HepG2 (cell line): ENCODE measurements at regions not wholly inside any gene's neighbourhood (a gene's known extent, or its start where the extent isn't known, plus 50 kb on each side); places are given as distances from the start of the nearest gene placed in this dataset.
A peak's percentile ranks its signal among the peaks of the same experiment; 100 is the strongest.

Experiments used
- CAMTA2 ChIP-seq: sonication (generic); formaldehyde crosslinking; IDR thresholded peaks from 2 replicates; pipeline ENCODE4 v1.4.0; 2020; ENCODE audit warnings: mild to moderate bottlenecking, missing genetic modification reagents, borderline replicate concordance
- CENPBD1 ChIP-seq: sonication (generic); formaldehyde crosslinking; IDR thresholded peaks from 2 replicates; pipeline ENCODE4 v1.8.0; 2022; ENCODE audit warnings: missing genetic modification reagents, low read depth, mild to moderate bottlenecking, borderline replicate concordance
- GLMP ChIP-seq: sonication (generic); formaldehyde crosslinking; IDR thresholded peaks from 2 replicates; pipeline ENCODE4 v1.9.0; 2021; ENCODE audit warnings: missing genetic modification reagents, mild to moderate bottlenecking, borderline replicate concordance
- HOXA7 ChIP-seq: sonication (generic); formaldehyde crosslinking; IDR thresholded peaks from 2 replicates; pipeline ENCODE4 v1.8.1; 2022; ENCODE audit warnings: mild to moderate bottlenecking, missing genetic modification reagents, moderate library complexity
- KMT2A ChIP-seq: sonication (generic); formaldehyde crosslinking; IDR thresholded peaks from 2 replicates; pipeline ENCODE4 v1.4.0; 2020; ENCODE audit warnings: missing genetic modification reagents
- LRRFIP1 ChIP-seq: sonication (generic); formaldehyde crosslinking; conservative IDR thresholded peaks from 2 replicates; pipeline ENCODE4 v1.4.0; 2020; ENCODE audit warnings: missing genetic modification reagents
- MATR3 ChIP-seq: sonication (generic); formaldehyde crosslinking; IDR thresholded peaks from 2 replicates; pipeline ENCODE4 v1.4.0; 2020; ENCODE audit warnings: missing genetic modification reagents
- MBD4 ChIP-seq: IDR thresholded peaks from 2 replicates; pipeline ENCODE4 v1.6.1; 2012; ENCODE audit warnings: low read length, inconsistent platforms, borderline replicate concordance
- MZF1 ChIP-seq: sonication (generic); formaldehyde crosslinking; IDR thresholded peaks from 2 replicates; pipeline ENCODE4 v1.8.1; 2023; ENCODE audit warnings: mild to moderate bottlenecking, missing genetic modification reagents, borderline replicate concordance
- NCOR1 ChIP-seq: fragments of 200-600 bp; sonication (generic); IDR thresholded peaks from 2 replicates; pipeline ENCODE4 v1.7.0; 2017; ENCODE audit warnings: antibody characterized with exemption, low read length, borderline replicate concordance
- NFAT5 ChIP-seq: sonication (generic); formaldehyde crosslinking; IDR thresholded peaks from 2 replicates; pipeline ENCODE4 v1.4.0; 2020; ENCODE audit warnings: missing genetic modification reagents
- NONO ChIP-seq, 2 experiments: fragments of 450-650 bp in 1 of 2; sonication (generic) in 1 of 2; formaldehyde crosslinking in 1 of 2; IDR thresholded peaks in 1 of 2; conservative IDR thresholded peaks in 1 of 2; 2 replicates each; pipeline versions ENCODE4 v1.6.1 to v1.8.0; 2017 to 2022; ENCODE audit warnings: mild to moderate bottlenecking in 1 of 2, missing genetic modification reagents in 1 of 2, moderate library complexity in 1 of 2
- POLR2G ChIP-seq: fragments of 200-400 bp; formaldehyde crosslinking; IDR thresholded peaks from 2 replicates; pipeline ENCODE4 v1.6.1; 2018; ENCODE audit warnings: mild to moderate bottlenecking, low read depth, low read length, moderate library complexity
- SNAPC5 ChIP-seq: sonication (generic); formaldehyde crosslinking; IDR thresholded peaks from 2 replicates; pipeline ENCODE4 v1.8.1; 2023; ENCODE audit warnings: mild to moderate bottlenecking, missing genetic modification reagents, borderline replicate concordance
- SOX5 ChIP-seq: IDR thresholded peaks from 2 replicates; pipeline ENCODE4 v1.6.1; 2016; ENCODE audit warnings: borderline replicate concordance
- TBP ChIP-seq: sonication (generic); formaldehyde crosslinking; IDR thresholded peaks from 2 replicates; pipeline ENCODE4 v1.5.0; 2020; ENCODE audit warnings: missing genetic modification reagents
- ZNF12 ChIP-seq: sonication (generic); formaldehyde crosslinking; IDR thresholded peaks from 2 replicates; pipeline ENCODE4 v1.5.0; 2020; ENCODE audit warnings: missing genetic modification reagents
- ZNF251 ChIP-seq: sonication (generic); formaldehyde crosslinking; IDR thresholded peaks from 2 replicates; pipeline ENCODE4 v1.9.0; 2021; ENCODE audit warnings: mild to moderate bottlenecking, missing genetic modification reagents
- ZNF773 ChIP-seq: sonication (generic); formaldehyde crosslinking; IDR thresholded peaks from 2 replicates; pipeline ENCODE4 v1.4.0; 2020; ENCODE audit warnings: missing genetic modification reagents, borderline replicate concordance
- ZNF788 ChIP-seq: sonication (generic); formaldehyde crosslinking; IDR thresholded peaks from 2 replicates; pipeline ENCODE4 v1.5.0; 2020; ENCODE audit warnings: mild to moderate bottlenecking, missing genetic modification reagents, borderline replicate concordance

GRCh38 chr9:134258828-134259546, 67.3 kb upstream of the RXRA start (continued):
- no peak for TF ChIP-seq SNAPC5 (CRISPR knock-in tag)
- TF ChIP-seq SOX5 (CRISPR knock-in tag), result peak; percentile 85
- TF ChIP-seq NFAT5 (CRISPR knock-in tag), result no peak
- peak; percentile 76; the same call in 1 of the 2 replicates for TF ChIP-seq ZNF788
- no peak for TF ChIP-seq MBD4
- TF ChIP-seq NCOR1, result peak; percentile 43; the same call in 1 of the 2 replicates
- no peak for TF ChIP-seq CAMTA2 (CRISPR knock-in tag)
- no peak for TF ChIP-seq CENPBD1 (CRISPR knock-in tag)
- no peak for TF ChIP-seq LRRFIP1 (CRISPR knock-in tag)
- no peak for TF ChIP-seq GLMP (CRISPR knock-in tag)
- no peak for TF ChIP-seq ZNF12
- no peak for TF ChIP-seq MATR3
- no peak for TF ChIP-seq ZNF773
- TF ChIP-seq KMT2A (CRISPR knock-in tag), result no peak
- TF ChIP-seq NONO (IDR thresholded peaks at IDR 0.05), result no peak
- peak; percentile 92 for TF ChIP-seq NONO (CRISPR knock-in tag; conservative IDR thresholded peaks at IDR 0.05)
- no peak for TF ChIP-seq HOXA7
- no peak for TF ChIP-seq POLR2G
- no peak for TF ChIP-seq MZF1
- TF ChIP-seq TBP (CRISPR knock-in tag), result no peak
- no peak for TF ChIP-seq ZNF251 (CRISPR knock-in tag)
